IPS DF 4.7 (cell line): ENCODE measurements at regions not wholly inside any gene's neighbourhood (a gene's known extent, or its start where the extent isn't known, plus 50 kb on each side); places are given as distances from the start of the nearest gene placed in this dataset.
"Not testable (repeated sequence)": the region's sequence is repeated elsewhere in the genome, so short reads cannot be mapped to it uniquely, and the experiment has no call there.

Experiments
- DNase-seq: peaks from one replicate; pipeline ENCODE4 v3.0.0-alpha.2; 2013; ENCODE audit warnings: low spot score; ENCODE audit errors: extremely low read depth

DNA sequence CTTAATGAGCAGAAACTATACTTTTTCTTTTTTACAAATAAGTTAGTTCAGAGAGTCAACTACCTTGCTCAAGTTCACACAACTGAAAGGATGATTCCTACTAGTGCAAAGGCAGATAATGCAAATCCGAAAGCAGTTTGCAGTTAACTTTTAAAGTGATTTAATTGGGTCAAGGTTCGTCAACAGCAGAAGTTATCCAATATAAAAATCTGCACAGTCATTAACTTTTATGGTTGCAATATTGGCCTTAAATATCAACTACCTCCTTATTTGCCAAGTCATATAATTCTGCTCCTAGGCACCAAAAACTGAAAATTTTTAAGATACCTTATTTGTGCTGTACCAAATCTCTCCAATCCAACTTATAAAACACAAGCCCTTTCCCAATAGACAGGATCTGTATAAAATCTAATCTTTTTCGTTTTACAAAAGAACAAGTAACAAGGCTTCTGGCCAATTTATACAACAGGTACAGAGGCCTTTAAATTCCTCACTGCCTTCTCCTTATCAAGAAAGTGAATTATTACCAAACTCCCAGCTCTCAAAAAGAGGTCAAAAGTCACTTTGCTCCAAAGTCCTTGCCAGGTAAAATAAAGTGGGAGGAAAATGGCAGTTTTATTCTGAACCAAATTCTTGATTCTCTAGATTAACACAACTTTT, 416.6 kb upstream of the NECTIN3 start:
- no peak for DNase-seq

DNA sequence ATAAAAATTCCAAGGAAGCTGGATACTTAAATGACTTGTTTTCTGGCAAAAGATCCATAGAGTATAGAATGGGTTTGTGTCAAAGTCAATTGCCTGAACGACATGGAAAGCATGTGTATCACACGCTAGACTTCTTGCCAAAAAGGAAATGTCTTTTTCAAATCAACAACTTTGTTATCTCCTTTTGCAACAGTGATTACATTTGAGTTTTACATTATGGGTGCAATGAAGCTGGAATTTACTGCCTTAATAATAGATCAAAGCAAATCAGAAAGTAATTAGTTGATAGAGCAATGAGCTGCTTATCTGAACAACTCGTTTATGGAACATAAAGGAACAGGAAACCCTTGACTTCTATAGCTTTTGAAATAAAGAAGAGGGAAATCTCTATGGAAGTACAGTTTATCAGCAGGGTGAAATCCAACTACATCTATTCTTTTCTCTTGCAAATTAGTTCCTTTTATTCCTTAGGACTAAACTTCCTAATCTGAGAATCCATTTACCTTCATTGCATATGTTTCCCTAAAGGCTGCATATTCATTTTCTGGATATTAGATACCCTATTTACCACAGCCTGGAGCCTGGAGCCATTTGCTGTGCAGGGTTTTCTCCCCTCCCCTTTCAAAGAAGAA, 415.1 kb upstream of the NECTIN3 start:
- DNase-seq = no peak

GRCh38 chr3:110664148-110664547, 407.5 kb upstream of the NECTIN3 start:
- no peak for DNase-seq

GRCh38 chr3:110666495-110666894, 405.1 kb upstream of the NECTIN3 start:
- DNase-seq = no peak

DNA sequence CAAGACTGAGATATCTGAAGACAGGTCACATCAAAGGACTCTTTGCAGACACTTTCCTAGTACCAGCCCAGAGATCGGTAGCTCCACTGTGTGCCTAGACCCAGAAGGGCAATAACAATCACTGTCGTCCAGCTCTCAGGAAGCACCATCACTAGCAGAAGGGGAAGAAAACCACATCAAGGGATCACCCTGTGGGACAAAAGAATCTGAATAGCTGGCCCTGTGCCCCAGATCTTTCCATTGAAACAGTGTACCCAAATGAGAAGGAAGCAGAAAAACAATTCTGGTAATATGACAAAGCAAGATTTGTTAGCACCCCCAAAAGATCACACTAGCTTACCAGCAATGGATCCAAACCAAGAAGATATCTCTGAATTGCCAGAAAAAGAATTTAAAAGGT, 404.4 kb upstream of the NECTIN3 start:
- DNase-seq = no peak

DNA sequence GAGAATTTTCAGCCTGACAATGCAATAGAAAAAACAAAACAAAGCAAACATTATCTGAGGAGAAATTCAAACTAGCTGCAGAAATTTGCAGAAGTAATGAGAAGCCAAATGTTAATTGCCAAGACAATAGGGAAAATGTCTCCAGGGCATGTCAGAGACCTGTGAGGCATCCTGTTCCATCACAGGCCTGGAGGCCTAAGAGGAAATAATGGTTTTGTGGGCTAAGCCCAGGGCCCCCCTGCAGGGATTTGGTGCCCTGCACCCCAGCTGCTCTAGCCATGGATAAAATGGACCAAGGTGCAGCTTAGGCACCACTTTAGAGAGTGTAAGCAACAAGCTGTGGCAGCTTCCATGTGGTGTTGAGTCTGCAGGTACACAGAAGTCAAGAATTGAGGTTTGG, 401.2 kb upstream of the NECTIN3 start:
- DNase-seq = no peak

- no peak for DNase-seq
These were observed 394.1 kb upstream of the NECTIN3 start for GRCh38 chr3:110677506-110677905.

DNA sequence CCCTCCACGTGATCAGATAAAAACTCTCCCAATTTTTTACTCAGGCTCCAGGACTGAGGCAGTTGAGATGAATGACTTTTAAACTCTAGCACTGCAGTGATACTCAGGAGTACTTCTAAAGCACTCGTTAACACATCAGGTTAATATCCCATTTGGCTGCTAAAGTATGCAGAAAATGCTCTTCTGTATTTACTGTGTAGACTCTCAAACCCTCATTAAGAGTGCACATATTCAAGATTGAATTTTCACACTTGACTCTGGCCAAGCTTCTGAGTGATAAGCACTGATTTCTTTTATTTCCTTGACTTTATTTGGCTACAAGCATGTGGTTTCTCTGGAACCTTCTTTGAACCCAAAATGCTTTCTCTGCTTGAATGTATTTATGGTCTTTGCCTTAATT, 392.3 kb upstream of the NECTIN3 start:
- no peak for DNase-seq

DNA sequence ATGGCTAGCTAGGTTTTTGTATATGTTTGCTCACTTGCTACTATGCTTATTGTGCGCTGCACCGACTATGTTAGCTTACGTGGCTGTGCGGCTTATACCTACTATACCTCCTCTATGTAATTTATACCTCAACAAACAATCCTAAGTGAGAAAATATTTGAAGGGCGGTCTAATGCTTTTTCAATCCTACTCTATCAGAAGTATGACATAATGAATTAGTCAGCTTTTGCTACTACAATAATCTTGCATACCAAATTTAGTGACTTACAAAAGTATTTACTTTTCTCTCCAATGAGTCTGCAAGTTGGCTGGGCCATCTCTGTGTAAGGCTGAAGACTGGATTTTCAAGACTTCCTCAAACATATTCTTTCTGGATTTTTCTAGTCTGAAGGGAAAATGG, 391.2 kb upstream of the NECTIN3 start:
- DNase-seq = no peak

DNA sequence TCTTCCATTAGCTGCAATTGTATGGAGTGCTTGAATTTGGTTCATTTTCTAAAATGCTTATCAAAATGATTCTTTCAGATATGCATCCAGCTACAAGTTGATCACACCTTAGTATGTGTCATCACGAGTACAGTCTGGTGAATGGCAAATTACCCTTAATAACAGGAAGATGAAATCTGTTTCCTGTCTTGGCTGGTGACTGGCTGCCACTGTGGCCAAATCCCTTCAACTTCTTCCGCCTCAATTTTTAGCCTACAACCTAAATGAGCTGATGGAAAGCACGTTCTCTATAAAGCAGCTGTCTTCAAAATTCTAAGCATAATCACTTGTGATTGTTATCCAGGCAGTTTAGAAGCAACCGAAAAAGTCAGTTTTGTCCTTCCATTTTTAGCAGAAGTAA, 387.1 kb upstream of the NECTIN3 start:
- DNase-seq = no peak

- DNase-seq = peak; percentile 69
These were observed 386.0 kb upstream of the NECTIN3 start for GRCh38 chr3:110685630-110686029.

- no peak for DNase-seq
These were observed 384.9 kb upstream of the NECTIN3 start for GRCh38 chr3:110686701-110687100.

DNA sequence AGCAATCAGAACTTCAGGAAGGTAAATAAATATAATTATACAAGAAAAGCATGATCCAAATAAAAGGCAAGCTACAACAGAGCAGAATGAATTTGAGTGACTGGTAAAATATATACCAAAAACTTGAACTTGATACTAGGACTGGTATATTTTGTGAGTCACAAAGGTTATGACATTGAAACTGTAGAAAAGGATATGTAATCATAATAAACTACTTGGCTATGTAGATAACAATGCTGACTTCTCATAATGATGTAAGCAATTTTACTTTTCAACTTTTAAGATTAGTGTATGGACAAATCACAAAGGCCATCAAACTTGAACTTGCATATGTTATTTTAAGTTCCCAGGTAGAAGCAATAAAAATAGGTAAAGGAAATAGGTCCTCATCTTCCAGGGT, 384.5 kb upstream of the NECTIN3 start:
- DNase-seq = no peak

DNA sequence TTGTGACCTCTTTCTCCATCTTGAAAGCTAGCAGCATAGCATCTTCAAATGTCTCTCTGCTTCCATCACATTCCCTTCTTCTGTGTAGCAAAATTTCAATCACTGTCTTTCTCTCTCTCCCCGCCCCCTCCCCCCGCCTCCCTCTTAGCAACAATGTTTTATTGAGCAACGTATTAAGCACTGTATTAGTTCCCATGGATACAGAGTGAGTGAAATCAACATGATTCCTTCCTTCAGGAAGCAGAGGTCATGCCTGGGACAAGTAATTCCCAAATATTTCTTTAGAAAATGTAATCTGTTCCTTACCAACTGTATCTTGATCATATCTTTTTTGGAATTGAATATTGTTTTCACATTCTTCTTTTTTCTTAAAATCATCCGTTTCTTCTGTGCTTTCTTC, 373.7 kb upstream of the NECTIN3 start:
- DNase-seq = no peak

DNA sequence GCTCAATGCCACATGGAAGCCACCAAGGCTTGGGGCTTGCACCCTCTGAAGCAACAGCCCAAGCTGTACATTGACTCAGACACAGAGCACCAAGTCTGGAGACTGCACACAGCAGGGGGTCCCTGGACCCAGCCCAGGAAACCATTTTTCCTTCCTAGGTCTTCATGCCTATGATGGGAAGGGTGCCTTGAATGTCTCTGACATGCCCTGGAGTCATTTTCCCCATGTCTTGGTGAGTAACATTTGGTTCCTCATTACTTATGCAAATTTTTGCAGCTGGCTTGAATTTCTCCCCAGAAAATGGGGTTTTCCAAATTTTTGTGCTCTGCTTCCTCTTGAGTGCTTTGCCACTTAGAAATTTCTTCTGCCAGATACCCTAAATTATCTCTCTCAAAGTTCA, 367.3 kb upstream of the NECTIN3 start:
- DNase-seq = not testable (repeated sequence)

DNA sequence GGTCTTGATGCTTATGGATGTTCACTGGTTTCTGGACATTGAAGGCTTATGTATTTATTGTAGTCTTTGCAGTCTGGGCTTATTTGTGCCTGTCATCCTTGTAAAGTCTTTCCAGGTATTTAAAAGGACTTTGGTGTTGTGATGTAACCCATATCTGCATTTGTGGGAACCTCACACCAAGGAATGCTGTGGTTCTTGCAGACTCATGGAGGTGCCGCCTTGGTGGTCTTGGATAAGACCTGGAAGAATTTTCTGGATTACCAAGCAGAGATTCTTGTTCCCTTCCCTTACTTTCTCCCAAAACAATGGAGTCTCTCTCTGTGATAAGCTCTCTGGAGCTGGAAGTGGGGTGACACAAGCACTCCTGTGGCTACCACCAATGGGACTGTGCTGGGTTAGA, 363.5 kb upstream of the NECTIN3 start:
- DNase-seq = no peak

- DNase-seq = no peak
These were observed 361.5 kb upstream of the NECTIN3 start for GRCh38 chr3:110710156-110710555.

GRCh38 chr3:110710603-110711002, 361.0 kb upstream of the NECTIN3 start:
- DNase-seq = no peak

DNA sequence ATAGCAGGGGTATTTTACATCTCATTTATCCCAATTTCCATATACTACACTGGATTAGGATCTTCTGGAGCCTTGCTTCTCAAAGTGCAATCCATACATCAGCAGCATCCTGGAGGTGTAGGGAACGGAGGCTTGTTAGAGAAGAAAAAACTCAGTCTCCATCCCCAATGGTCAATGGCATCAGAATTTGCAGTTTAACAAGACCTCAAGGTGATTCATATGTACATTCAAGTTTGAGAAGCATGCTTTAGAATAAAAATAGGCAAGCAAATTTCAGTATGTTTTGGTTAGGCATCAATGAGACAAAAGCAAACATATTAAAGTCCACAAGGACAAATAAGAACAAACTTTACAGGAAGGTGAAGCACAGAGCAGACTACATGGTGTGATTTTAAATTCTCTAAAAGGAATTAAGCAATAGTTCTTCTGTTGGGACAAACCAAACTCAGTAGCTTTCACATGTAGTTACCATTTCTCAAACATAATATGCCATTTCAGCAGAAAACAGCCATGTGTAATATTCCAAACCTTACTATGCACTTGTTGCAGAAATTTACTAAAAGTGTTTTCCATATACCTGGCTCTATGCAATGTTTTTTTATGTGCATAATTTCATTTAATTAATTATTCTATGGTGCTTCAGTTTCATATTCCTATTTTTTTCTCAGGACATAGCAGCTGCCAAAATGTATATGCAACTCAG, 360.3 kb upstream of the NECTIN3 start:
- no peak for DNase-seq

- DNase-seq = peak; percentile 74
These were observed 359.6 kb upstream of the NECTIN3 start for GRCh38 chr3:110711851-110712516.

- DNase-seq = no peak
These were observed 344.6 kb upstream of the NECTIN3 start for GRCh38 chr3:110727056-110727455.

GRCh38 chr3:110731148-110731547, 340.5 kb upstream of the NECTIN3 start:
- no peak for DNase-seq
